ENCODE measurements at regions not wholly inside any gene's neighbourhood (a gene's known extent, or its start where the extent isn't known, plus 50 kb on each side); places are given as distances from the start of the nearest gene placed in this dataset.

DNA sequence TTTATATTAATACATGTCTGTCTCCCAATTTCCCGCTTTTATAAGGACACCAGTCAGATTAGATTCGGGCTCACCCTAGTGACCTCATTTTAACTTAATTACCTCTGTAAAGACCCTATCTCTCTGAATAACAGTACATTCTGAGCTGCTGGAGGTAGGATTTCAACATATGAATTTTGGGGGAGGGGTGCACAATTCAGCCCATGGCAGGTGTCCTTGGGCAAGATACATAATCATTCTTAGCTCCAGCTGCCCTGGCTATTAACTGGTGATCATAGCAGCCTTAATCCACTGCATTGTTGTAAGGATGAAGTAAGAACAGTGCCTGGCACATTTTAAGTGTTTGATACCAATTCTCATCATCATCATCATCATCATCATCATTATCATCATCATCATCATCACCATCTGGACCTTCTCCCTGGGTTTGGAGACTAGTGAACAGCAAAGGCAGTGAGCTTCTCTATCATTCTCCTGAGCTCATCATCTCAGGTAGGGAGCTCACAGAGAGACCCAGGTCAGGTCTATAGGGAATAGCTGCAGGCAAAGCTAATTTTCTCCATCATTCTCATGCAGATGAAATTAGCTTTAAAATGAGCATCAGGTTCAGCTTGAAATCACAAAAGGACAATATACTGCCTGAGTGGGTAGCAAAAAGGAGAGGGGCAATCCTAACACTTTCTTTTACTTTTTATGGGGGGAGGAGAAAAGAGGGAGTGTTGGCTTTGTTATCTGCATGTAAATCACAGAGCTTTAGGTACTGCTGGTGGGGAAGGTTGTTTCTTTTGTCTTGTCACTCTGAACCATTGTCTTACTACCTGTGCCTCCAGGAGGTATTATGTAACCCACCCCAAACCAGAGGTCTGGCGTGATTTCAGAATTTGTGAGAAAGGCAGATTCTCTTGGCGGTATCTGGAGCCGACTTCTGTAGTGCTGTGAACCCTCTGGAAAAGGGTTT, 125.5 kb upstream of the SPRED2 start:
- no peaks in the 10 kb centered on the region for H4K20me1 ChIP-seq (ENCODE audit: insufficient read depth)
- TF ChIP-seq MXI1 (IDR thresholded peaks at IDR 0.05; ENCODE audit: low read depth, low read length) = no peak
- no peak for TF ChIP-seq RAD21 (IDR thresholded peaks at IDR 0.05; ENCODE audit: low read length)
- no peak for TF ChIP-seq GATA2 (CRISPR knock-in tag; IDR thresholded peaks at IDR 0.05)
- TF ChIP-seq, protein P1, sequence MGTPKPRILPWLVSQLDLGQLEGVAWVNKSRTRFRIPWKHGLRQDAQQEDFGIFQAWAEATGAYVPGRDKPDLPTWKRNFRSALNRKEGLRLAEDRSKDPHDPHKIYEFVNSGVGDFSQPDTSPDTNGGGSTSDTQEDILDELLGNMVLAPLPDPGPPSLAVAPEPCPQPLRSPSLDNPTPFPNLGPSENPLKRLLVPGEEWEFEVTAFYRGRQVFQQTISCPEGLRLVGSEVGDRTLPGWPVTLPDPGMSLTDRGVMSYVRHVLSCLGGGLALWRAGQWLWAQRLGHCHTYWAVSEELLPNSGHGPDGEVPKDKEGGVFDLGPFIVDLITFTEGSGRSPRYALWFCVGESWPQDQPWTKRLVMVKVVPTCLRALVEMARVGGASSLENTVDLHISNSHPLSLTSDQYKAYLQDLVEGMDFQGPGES (IDR thresholded peaks at IDR 0.05; ENCODE audit: low read depth, low read length) = no peak
- TF ChIP-seq FOSL2 (IDR thresholded peaks at IDR 0.05; ENCODE audit: borderline replicate concordance, low read depth) = no peak
- DNase-seq = no peak
- ChIA-PET POLR2A (no interaction called here), CTCF (interaction anchor here (1.8 to 2.7 kb wide), 4 partner anchors 16 to 293 kb away, joined by 5 to 12 read pairs (median 10); no protein-coding TSS in a partner anchor)
- H3K36me3 ChIP-seq (replicated peaks in 1 of 2; ENCODE audit: control insufficient read depth in 1 of 2, insufficient read depth in 2 of 2, low read length in 1 of 2) = no peaks in the 10 kb centered on the region
- 90% methylated on average over 5 of the region's 5 CpGs for WGBS (ENCODE audit: low lambda C conversion rate)
- H3K9ac ChIP-seq = no peak overlapping the region
- no peaks in the 10 kb centered on the region for H3F3A ChIP-seq (replicated peaks; ENCODE audit: insufficient read depth)
- H2AFZ ChIP-seq (ENCODE audit: low read depth) = no peak overlapping the region
- H3K4me3 ChIP-seq (ENCODE audit: low read depth in 2 of 2, low read length in 1 of 2) = no peak overlapping the region
- H3K9me2 ChIP-seq = no peaks in the 10 kb centered on the region
- H3K27ac ChIP-seq (ENCODE audit: low read depth in 2 of 2, low read length in 1 of 2) = no peak overlapping the region
- no peaks in the 10 kb centered on the region for H3K27me3 ChIP-seq (ENCODE audit: insufficient read depth)
- H3K4me2 ChIP-seq = no peak overlapping the region
- no peaks in the 10 kb centered on the region for H3K4me1 ChIP-seq (ENCODE audit: control insufficient read depth in 1 of 2, insufficient read depth in 2 of 2, low read depth in 1 of 2, low read length in 1 of 2)
- no peaks in the 10 kb centered on the region for H3K9me3 ChIP-seq
- no peaks in the 10 kb centered on the region for H3K79me2 ChIP-seq (ENCODE audit: insufficient read depth)

DNA sequence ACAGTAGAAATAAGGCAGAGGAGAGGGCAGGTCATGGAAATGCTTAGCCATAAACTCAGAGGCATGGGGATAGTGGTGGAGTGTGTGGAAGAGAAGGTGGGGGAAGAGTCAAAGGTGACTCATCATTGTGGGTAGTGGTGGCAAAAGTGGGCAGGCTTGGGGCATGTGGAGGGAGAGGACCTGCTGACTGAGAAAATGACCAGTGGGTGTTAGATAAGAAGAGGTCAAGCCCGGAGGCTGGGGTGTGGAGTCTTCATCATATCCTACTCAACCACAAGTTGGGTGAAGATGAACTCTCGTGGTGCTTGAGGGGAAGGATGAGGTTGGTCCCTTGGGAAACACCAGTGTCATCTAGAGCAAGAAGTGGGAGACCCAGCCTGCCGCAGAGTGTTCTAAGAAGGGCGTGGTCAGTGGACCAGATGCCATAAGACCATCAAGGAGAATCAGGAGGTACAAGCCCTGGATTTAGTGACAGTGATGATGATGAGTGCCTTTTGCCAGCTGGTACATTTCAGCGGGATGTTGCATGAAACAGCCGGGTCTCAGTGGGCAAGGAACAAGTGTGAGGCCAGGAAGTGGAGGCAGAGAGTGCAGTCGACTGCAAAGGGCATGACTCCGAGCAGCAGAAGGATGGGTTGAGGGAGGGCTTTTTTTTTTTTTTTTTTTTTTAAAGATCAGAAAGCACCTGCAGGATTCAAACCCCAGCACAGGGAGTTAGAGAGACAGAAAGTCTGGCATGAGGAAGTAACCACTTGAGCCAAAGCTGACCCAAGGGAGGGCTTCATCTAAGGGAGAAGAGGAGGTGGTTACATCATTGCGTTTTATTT, 122.6 kb upstream of the SPRED2 start:
- Histone ChIP-seq H2AFZ (ENCODE audit: low read depth) (no peak overlapping the region), H3K27ac (ENCODE audit: low read depth in 2 of 2, low read length in 1 of 2) (no peak overlapping the region), H3K4me2 (no peak overlapping the region), H3K36me3 (replicated peaks in 1 of 2; ENCODE audit: control insufficient read depth in 1 of 2, insufficient read depth in 2 of 2, low read length in 1 of 2) (no peaks in the 10 kb centered on the region), H4K20me1 (ENCODE audit: insufficient read depth) (no peaks in the 10 kb centered on the region), H3F3A (replicated peaks; ENCODE audit: insufficient read depth) (no peaks in the 10 kb centered on the region), H3K27me3 (ENCODE audit: insufficient read depth) (no peaks in the 10 kb centered on the region), H3K9ac (no peak overlapping the region), H3K4me3 (ENCODE audit: low read depth in 2 of 2, low read length in 1 of 2) (no peak overlapping the region), H3K9me3 (no peaks in the 10 kb centered on the region), H3K4me1 (ENCODE audit: control insufficient read depth in 1 of 2, insufficient read depth in 2 of 2, low read depth in 1 of 2, low read length in 1 of 2) (peaks cover 0 to 3% of the 10 kb centered on the region in 2 experiments; a peak in 1 of 4 replicates), H3K9me2 (no peaks in the 10 kb centered on the region), H3K79me2 (ENCODE audit: insufficient read depth) (no peaks in the 10 kb centered on the region)
- ChIA-PET POLR2A (no interaction called here), CTCF (interaction anchor here (1.1 to 2.7 kb wide), 4 partner anchors 117 to 304 kb away, joined by 3 to 12 read pairs (median 5); no protein-coding TSS in a partner anchor)
- DNase-seq = no peak
- TF ChIP-seq, protein P1 (IDR thresholded peaks at IDR 0.05; ENCODE audit: low read depth, low read length) = no peak
- no peak for TF ChIP-seq RFX5 (IDR thresholded peaks at IDR 0.05; ENCODE audit: low read length)
- TF ChIP-seq RXRA (IDR thresholded peaks at IDR 0.05; ENCODE audit: borderline replicate concordance, low read depth) = no peak
- TF ChIP-seq TCF12 (IDR thresholded peaks at IDR 0.05) = no peak
- 0 out of 2 replicates have a peak, but pooled peaks have one; percentile 9 for TF ChIP-seq JUND (IDR thresholded peaks at IDR 0.05)
- no peak for TF ChIP-seq CHD2 (IDR thresholded peaks at IDR 0.05; ENCODE audit: low read length, partially characterized antibody)
- peak; percentile 33; the same call in 1 of the 2 replicates for TF ChIP-seq FOSL2 (IDR thresholded peaks at IDR 0.05; ENCODE audit: borderline replicate concordance, low read depth)
- TF ChIP-seq EP300 (IDR thresholded peaks at IDR 0.05; ENCODE audit: borderline replicate concordance in 1 of 2, low read depth in 1 of 2, low read length in 1 of 2) = no peak
- 76% methylated on average over 9 of the region's 9 CpGs for WGBS (ENCODE audit: low lambda C conversion rate)
